ENCODE measurements at regions not wholly inside any gene's neighbourhood (a gene's known extent, or its start where the extent isn't known, plus 50 kb on each side); places are given as distances from the start of the nearest gene placed in this dataset.
"Not testable (repeated sequence)": the region's sequence is repeated elsewhere in the genome, so short reads cannot be mapped to it uniquely, and the experiment has no call there.

- DNase-seq, result no peak
Measured at GRCh38 chr6:79391480-79391879, 145.8 kb downstream of the LCA5 start.

GRCh38 chr6:79385893-79386292 is 151.3 kb downstream of the LCA5 start:
- no peak for DNase-seq

GRCh38 chr6:79385333-79385732 is 150.9 kb upstream of the HMGN3 start:
- no peak for DNase-seq

GRCh38 chr6:79384845-79385244 is 150.4 kb upstream of the HMGN3 start:
- peak; percentile 84 for DNase-seq

- no peak for DNase-seq
Measured at GRCh38 chr6:79378957-79379356, 144.5 kb upstream of the HMGN3 start.

GRCh38 chr6:79377888-79378348 is 143.4 kb upstream of the HMGN3 start:
- no peak for DNase-seq

- DNase-seq, result no peak
Measured at GRCh38 chr6:79377047-79377446, 142.6 kb upstream of the HMGN3 start.

GRCh38 chr6:79375635-79376337 is 141.3 kb upstream of the HMGN3 start:
- DNase-seq, result no peak

GRCh38 chr6:79374308-79374707 is 139.8 kb upstream of the HMGN3 start:
- DNase-seq, result no peak

- DNase-seq, result no peak
Measured at GRCh38 chr6:79373880-79374279, 139.4 kb upstream of the HMGN3 start.

GRCh38 chr6:79373246-79373645 is 138.8 kb upstream of the HMGN3 start:
- DNase-seq, result peak; percentile 29

- no peak for DNase-seq
Measured at GRCh38 chr6:79372757-79373156, 138.3 kb upstream of the HMGN3 start.

- no peak for DNase-seq
Measured at GRCh38 chr6:79369026-79369425, 134.5 kb upstream of the HMGN3 start.

- not testable (repeated sequence) for DNase-seq
Measured at GRCh38 chr6:79363441-79363840, 129.0 kb upstream of the HMGN3 start.

GRCh38 chr6:79361074-79361473 is 126.6 kb upstream of the HMGN3 start:
- not testable (repeated sequence) for DNase-seq

GRCh38 chr6:79353226-79353625 is 118.7 kb upstream of the HMGN3 start:
- no peak for DNase-seq

GRCh38 chr6:79338493-79338892 is 104.0 kb upstream of the HMGN3 start:
- DNase-seq, result no peak

GRCh38 chr6:79335133-79335674 is 100.7 kb upstream of the HMGN3 start:
- DNase-seq, result no peak

GRCh38 chr6:79334674-79335073 is 100.2 kb upstream of the HMGN3 start:
- DNase-seq, result no peak

- no peak for DNase-seq
Measured at GRCh38 chr6:79330704-79331103, 96.2 kb upstream of the HMGN3 start.

- peak; percentile 86 for DNase-seq
Measured at GRCh38 chr6:79313254-79313653, 78.8 kb upstream of the HMGN3 start.

GRCh38 chr6:79307321-79308036 is 73.0 kb upstream of the HMGN3 start:
- peak; percentile 57 for DNase-seq

GRCh38 chr6:79305020-79305419 is 70.5 kb upstream of the HMGN3 start:
- DNase-seq, result no peak

GRCh38 chr6:79302341-79302740 is 67.9 kb upstream of the HMGN3 start:
- DNase-seq, result no peak

Data from NCI-H510A (cell line).